HG03066 (cell line): ENCODE measurements at regions not wholly inside any gene's neighbourhood (a gene's known extent, or its start where the extent isn't known, plus 50 kb on each side); places are given as distances from the start of the nearest gene placed in this dataset.
"Not testable (repeated sequence)": the region's sequence is repeated elsewhere in the genome, so short reads cannot be mapped to it uniquely, and the experiment has no call there.

Experiments
- ATAC-seq: cut with Tn5 transposase; IDR thresholded peaks from one replicate; pipeline ENCODE4 v1.9.1; 2021; ENCODE audit warnings: low read depth; ENCODE audit not compliant: unreplicated experiment

- ATAC-seq = no peak
These were observed 670.9 kb downstream of the TOX3 start for GRCh38 chr16:51875834-51876600.

GRCh38 chr16:51872524-51872923 lies 674.4 kb downstream of the TOX3 start:
- no peak for ATAC-seq

GRCh38 chr16:51870296-51870854 lies 676.6 kb downstream of the TOX3 start:
- no peak for ATAC-seq

GRCh38 chr16:51869176-51869575 lies 677.8 kb downstream of the TOX3 start:
- no peak for ATAC-seq

GRCh38 chr16:51868631-51869030 lies 678.3 kb downstream of the TOX3 start:
- ATAC-seq = no peak

GRCh38 chr16:51867386-51868065 lies 679.4 kb downstream of the TOX3 start:
- no peak for ATAC-seq

- ATAC-seq = no peak
These were observed 682.4 kb downstream of the TOX3 start for GRCh38 chr16:51864575-51864974.

- ATAC-seq = no peak
These were observed 692.5 kb downstream of the TOX3 start for GRCh38 chr16:51854401-51854951.

- ATAC-seq = no peak
These were observed 693.4 kb downstream of the TOX3 start for GRCh38 chr16:51853586-51853985.

- ATAC-seq = no peak
These were observed 694.1 kb downstream of the TOX3 start for GRCh38 chr16:51852892-51853291.

GRCh38 chr16:51851111-51851510 lies 695.8 kb downstream of the TOX3 start:
- ATAC-seq = no peak

- ATAC-seq = no peak
These were observed 697.2 kb downstream of the TOX3 start for GRCh38 chr16:51849715-51850114.

- no peak for ATAC-seq
These were observed 694.7 kb upstream of the SALL1 start for GRCh38 chr16:51845586-51846305.

GRCh38 chr16:51839727-51840462 lies 688.8 kb upstream of the SALL1 start:
- ATAC-seq = no peak

- no peak for ATAC-seq
These were observed 683.7 kb upstream of the SALL1 start for GRCh38 chr16:51834794-51835193.

- no peak for ATAC-seq
These were observed 683.1 kb upstream of the SALL1 start for GRCh38 chr16:51834133-51834532.

- ATAC-seq = no peak
These were observed 680.7 kb upstream of the SALL1 start for GRCh38 chr16:51831595-51832367.

GRCh38 chr16:51831034-51831433 lies 680.0 kb upstream of the SALL1 start:
- ATAC-seq = not testable (repeated sequence)

GRCh38 chr16:51825779-51826178 lies 674.7 kb upstream of the SALL1 start:
- ATAC-seq = no peak
